CD4-positive, alpha-beta T cell (primary cell): ENCODE measurements at regions not wholly inside any gene's neighbourhood (a gene's known extent, or its start where the extent isn't known, plus 50 kb on each side); places are given as distances from the start of the nearest gene placed in this dataset.

Experiments
- ATAC-seq: fragments of 200-7000 bp; cut with Tn5 transposase; one replicate; pipeline ENCODE4 v1.10.0; 2022; ENCODE audit warnings: mild to moderate bottlenecking; ENCODE audit not compliant: poor library complexity
- CTCF ChIA-PET: fragments of 350-600 bp; sonication (Branson Sonifier 250); formaldehyde crosslinking; loops from one replicate; lab custom pipeline; 2021; ENCODE audit warnings: antibody characterized with exemption, inconsistent platforms; lab: Charles Lee
- POLR2A ChIA-PET: fragments of 350-600 bp; sonication (Branson Sonifier 250); formaldehyde crosslinking; loops from one replicate; lab custom pipeline; 2021; ENCODE audit warnings: antibody characterized with exemption, inconsistent platforms; lab: Charles Lee
- DNase-seq, 14 experiments: peaks; one replicate each; pipeline ENCODE4 v3.0.0-alpha.2; 2013 to 2020; ENCODE audit warnings: mixed read lengths in 2 of 14
- H3K27ac ChIP-seq, 2 donors: one replicate each; pipeline versions ENCODE4 v1.5.1 to v1.7.0; 2013; ENCODE audit warnings: low read length in 2 of 2, low read depth in 1 of 2, mild to moderate bottlenecking in 1 of 2
- H3K27me3 ChIP-seq, 2 experiments: 1 replicate in 1 of 2; 2 replicates in 1 of 2; pipeline versions ENCODE4 v1.6.1 to v1.7.0; 2013; ENCODE audit warnings: low read length in 2 of 2, control low read depth in 1 of 2, mild to moderate bottlenecking in 1 of 2, moderate library complexity in 1 of 2; ENCODE audit not compliant: insufficient read depth in 2 of 2, control insufficient read depth in 1 of 2
- H3K36me3 ChIP-seq: one replicate; pipeline ENCODE4 v1.6.1; 2013; ENCODE audit warnings: low read length, control low read depth; ENCODE audit not compliant: insufficient read depth
- H3K4me1 ChIP-seq: one replicate; pipeline ENCODE4 v1.6.1; 2013; ENCODE audit warnings: low read length, control low read depth; ENCODE audit not compliant: insufficient read depth
- H3K4me3 ChIP-seq: one replicate; pipeline ENCODE4 v1.5.1; 2013; ENCODE audit warnings: mild to moderate bottlenecking, low read length, moderate library complexity
- H3K9me3 ChIP-seq, 2 experiments: 1 replicate in 1 of 2; 2 replicates in 1 of 2; pipeline versions ENCODE4 v1.6.1 to v1.7.0; 2013; ENCODE audit warnings: low read length in 2 of 2, mild to moderate bottlenecking in 2 of 2, control low read depth in 1 of 2, moderate library complexity in 1 of 2; ENCODE audit not compliant: control insufficient read depth in 1 of 2, insufficient read depth in 1 of 2
- H3K27ac Mint-ChIP-seq: one replicate; pipeline ENCODE4 v1.8.0; 2020; ENCODE audit warnings: mixed read lengths
- H3K27me3 Mint-ChIP-seq: one replicate; pipeline ENCODE4 v1.8.0; 2021; ENCODE audit warnings: mixed read lengths
- H3K36me3 Mint-ChIP-seq: one replicate; pipeline ENCODE4 v1.8.0; 2021; ENCODE audit warnings: low read depth, mixed read lengths
- H3K4me1 Mint-ChIP-seq: one replicate; pipeline ENCODE4 v1.8.0; 2021; ENCODE audit warnings: low read depth, mixed read lengths
- H3K4me3 Mint-ChIP-seq: one replicate; pipeline ENCODE4 v1.8.0; 2020; ENCODE audit warnings: mild to moderate bottlenecking, mixed read lengths
- H3K9me3 Mint-ChIP-seq: one replicate; pipeline ENCODE4 v1.8.0; 2020; ENCODE audit warnings: mixed read lengths
- intact Hi-C, 2 experiments: fragments of 100-400 bp; cut with DNase I in 1 of 2; cut with micrococcal nuclease in 1 of 2; formaldehyde crosslinking; loops; one replicate each; pipeline versions ENCODE4 v1.15.1 to v1.9.0; 2023 to 2025; cut with DNase I, micrococcal nuclease
- TF ChIP-seq, protein P1 (sequence below): fragments of 200-600 bp; IDR thresholded peaks from one replicate; pipeline ENCODE4 v1.8.0; 2022; ENCODE audit warnings: antibody characterized with exemption, mild to moderate bottlenecking

DNA sequence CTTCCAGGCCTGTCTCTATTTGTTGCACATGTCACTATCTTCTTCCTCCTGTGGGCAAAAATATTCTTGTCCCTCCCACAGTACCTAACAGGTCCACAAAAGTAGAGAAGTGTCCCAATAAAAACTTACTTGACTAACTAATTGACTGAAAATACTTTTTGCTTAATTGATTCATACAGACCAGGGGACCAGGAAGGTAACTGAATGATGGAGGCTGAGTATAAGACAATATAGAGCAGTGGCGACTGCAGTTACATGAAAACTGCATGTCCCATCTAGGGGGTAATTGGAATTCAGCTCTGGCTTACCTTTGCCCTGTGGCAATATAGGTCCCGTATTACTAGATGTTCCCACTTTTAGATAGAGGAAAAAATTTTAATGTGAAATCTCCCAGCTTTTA lies 112.9 kb upstream of the CREB1 start:
- no peaks in the 10 kb centered on the region for H3K36me3 Mint-ChIP-seq
- H3K9me3 Mint-ChIP-seq = no peaks in the 10 kb centered on the region
- intact Hi-C loops = no loop called here
- Histone ChIP-seq H3K4me3 (no peak overlapping the region), H3K36me3 (no peaks in the 10 kb centered on the region), H3K27ac (no peak overlapping the region), H3K4me1 (no peaks in the 10 kb centered on the region), H3K9me3 (no peaks in the 10 kb centered on the region), H3K27me3 (no peaks in the 10 kb centered on the region)
- TF ChIP-seq, protein P1, sequence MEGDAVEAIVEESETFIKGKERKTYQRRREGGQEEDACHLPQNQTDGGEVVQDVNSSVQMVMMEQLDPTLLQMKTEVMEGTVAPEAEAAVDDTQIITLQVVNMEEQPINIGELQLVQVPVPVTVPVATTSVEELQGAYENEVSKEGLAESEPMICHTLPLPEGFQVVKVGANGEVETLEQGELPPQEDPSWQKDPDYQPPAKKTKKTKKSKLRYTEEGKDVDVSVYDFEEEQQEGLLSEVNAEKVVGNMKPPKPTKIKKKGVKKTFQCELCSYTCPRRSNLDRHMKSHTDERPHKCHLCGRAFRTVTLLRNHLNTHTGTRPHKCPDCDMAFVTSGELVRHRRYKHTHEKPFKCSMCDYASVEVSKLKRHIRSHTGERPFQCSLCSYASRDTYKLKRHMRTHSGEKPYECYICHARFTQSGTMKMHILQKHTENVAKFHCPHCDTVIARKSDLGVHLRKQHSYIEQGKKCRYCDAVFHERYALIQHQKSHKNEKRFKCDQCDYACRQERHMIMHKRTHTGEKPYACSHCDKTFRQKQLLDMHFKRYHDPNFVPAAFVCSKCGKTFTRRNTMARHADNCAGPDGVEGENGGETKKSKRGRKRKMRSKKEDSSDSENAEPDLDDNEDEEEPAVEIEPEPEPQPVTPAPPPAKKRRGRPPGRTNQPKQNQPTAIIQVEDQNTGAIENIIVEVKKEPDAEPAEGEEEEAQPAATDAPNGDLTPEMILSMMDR = no peak
- ChIA-PET CTCF (no interaction called here), POLR2A (no interaction called here)
- no peak for ATAC-seq
- H3K4me1 Mint-ChIP-seq = no peaks in the 10 kb centered on the region
- DNase-seq = no peak
- H3K27me3 Mint-ChIP-seq = no peaks in the 10 kb centered on the region
- H3K4me3 Mint-ChIP-seq = no peak overlapping the region
- no peak overlapping the region for H3K27ac Mint-ChIP-seq

DNA sequence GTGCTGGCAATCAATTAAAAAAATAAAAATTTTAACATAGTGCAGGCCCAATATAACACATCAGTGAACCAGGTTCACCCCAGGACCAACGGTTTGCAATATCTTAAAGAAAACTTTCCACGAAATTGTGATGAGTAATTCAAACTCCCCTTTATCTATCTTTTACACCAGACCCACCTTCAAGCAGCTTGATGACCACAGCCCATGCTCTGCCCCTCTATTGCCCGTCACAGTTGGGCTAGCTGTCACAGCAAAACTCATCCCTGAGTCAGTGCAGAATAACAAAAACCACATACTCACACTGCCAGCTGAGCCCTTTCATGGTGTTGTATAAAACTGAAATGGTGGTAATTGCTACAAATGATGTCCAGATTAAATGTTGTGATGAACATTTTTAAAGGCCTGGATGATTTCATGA lies 112.5 kb upstream of the CREB1 start:
- Mint-ChIP-seq H3K4me1 (no peaks in the 10 kb centered on the region), H3K27me3 (no peaks in the 10 kb centered on the region), H3K27ac (no peak overlapping the region), H3K4me3 (no peak overlapping the region), H3K9me3 (no peaks in the 10 kb centered on the region), H3K36me3 (no peaks in the 10 kb centered on the region)
- DNase-seq (no peak), ATAC-seq (no peak)
- Histone ChIP-seq H3K36me3 (no peaks in the 10 kb centered on the region), H3K9me3 (no peaks in the 10 kb centered on the region), H3K27me3 (no peaks in the 10 kb centered on the region), H3K4me1 (no peaks in the 10 kb centered on the region), H3K4me3 (no peak overlapping the region), H3K27ac (no peak overlapping the region)
- TF ChIP-seq, protein P1 = no peak
- ChIA-PET POLR2A (no interaction called here), CTCF (no interaction called here)
- intact Hi-C loops = no loop called here

DNA sequence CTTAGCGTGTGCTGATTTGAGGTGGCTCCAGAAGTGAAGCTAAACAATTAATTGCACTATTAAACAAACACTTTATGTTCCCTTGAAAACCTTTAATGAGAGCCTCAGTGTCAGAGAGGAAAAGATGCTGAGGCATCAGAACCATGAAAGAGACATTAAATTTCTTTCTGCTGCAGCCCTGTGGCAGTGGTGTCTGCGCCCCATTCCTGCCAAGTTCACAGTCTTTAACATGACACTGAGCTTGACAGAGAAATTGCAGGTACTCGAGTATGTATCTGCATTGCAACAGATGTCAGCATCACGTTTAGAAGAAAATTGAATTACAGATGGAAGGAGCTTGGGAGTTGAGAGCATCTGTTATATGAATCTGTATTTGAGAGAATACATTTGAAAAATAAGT lies 111.3 kb upstream of the CREB1 start:
- H3K4me1 ChIP-seq = no peaks in the 10 kb centered on the region
- no peak for ATAC-seq
- no peaks in the 10 kb centered on the region for H3K36me3 ChIP-seq
- H3K4me3 ChIP-seq = no peak overlapping the region
- Mint-ChIP-seq H3K27ac (no peak overlapping the region), H3K27me3 (no peaks in the 10 kb centered on the region), H3K4me3 (no peak overlapping the region), H3K4me1 (no peaks in the 10 kb centered on the region), H3K36me3 (no peaks in the 10 kb centered on the region), H3K9me3 (no peaks in the 10 kb centered on the region)
- no peak for DNase-seq
- TF ChIP-seq, protein P1 = no peak
- peaks cover 0 to 2% of the 10 kb centered on the region in 2 experiments for H3K9me3 ChIP-seq
- H3K27me3 ChIP-seq = no peaks in the 10 kb centered on the region
- H3K27ac ChIP-seq = no peak overlapping the region
- intact Hi-C loops = no loop called here
- POLR2A ChIA-PET = no interaction called here
- CTCF ChIA-PET = no interaction called here
